Stomach (tissue), 4 donors: ENCODE measurements at regions not wholly inside any gene's neighbourhood (a gene's known extent, or its start where the extent isn't known, plus 50 kb on each side); places are given as distances from the start of the nearest gene placed in this dataset.

Experiments
- CTCF ChIP-seq, 7 experiments: fragments of 450-650 bp in 4 of 7; fragments of 200-600 bp in 3 of 7; sonication (generic) in 3 of 7; IDR thresholded peaks; one replicate each; pipeline ENCODE4 v1.5.1; 2016 to 2019; ENCODE audit warnings: antibody characterized with exemption in 7 of 7, control low read depth in 2 of 7, mild to moderate bottlenecking in 1 of 7
- EP300 ChIP-seq: sonication (generic); formaldehyde crosslinking; IDR thresholded peaks from one replicate; pipeline ENCODE4 v1.6.1; 2017; ENCODE audit warnings: antibody characterized with exemption

- TF ChIP-seq CTCF (IDR thresholded peaks at IDR 0.05), result no peak
- no peak for TF ChIP-seq EP300
These were observed 82.8 kb downstream of the PLXNA1 start for GRCh38 chr3:127065561-127066290.
